ENCODE measurements at regions not wholly inside any gene's neighbourhood (a gene's known extent, or its start where the extent isn't known, plus 50 kb on each side); places are given as distances from the start of the nearest gene placed in this dataset.

DNA sequence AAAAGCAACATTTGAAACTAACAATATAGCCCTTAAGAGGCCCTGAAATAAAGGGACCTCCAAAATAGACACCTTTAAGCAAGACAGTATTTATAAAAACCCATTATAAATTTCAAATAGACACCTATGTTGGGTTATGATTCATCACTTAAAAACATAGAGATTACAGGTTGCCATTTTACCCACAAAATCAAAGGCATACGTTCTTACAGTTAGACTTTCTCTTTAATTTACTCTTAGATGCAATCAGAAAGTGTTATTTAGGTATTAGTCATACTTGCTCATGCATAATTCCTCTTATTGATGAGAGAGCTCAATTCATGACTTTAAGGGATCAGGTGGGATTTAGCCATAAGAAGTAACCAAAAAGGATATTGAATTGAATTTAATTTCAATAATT is 51.5 kb upstream of the TMEM200A start:
- no peak for DNase-seq

DNA sequence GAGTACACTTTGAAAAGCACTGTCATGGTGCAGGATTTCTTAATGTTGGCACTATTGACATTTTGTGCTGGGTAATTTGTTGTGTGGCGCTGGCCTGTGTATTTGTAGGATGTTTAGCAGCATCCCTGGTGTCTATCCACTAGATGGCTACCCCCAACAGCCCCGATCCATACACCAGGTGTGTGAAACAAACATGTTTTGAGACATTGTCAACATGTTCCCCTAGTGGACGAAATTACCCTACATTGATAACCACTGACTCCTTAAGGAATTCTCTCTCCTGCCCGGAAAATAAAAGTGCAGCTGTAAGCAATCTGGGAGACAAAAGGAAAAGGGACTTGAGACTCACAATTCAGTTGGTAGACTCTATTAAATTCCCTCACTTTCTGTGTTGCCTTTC is 52.6 kb upstream of the TMEM200A start:
- peak in 1 of 2 experiments; percentile 8 for DNase-seq

DNA sequence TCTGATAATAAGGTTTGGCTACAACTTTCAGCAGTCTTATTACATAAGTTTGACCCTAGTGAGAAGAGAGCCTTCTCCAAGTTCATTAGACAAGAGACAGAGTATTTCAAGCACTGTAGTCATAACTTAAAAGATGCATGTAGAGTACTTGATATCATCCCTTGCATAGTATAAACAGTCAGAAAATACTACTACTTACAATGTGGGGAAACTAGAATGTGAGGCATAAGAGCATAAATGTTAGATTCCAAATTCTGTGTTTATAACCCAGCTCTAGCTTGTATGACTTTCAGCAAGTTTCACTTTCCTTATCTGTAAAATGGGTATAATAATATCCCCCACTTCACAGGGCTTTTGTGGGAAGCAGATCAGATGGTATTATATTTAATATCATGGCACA is 56.8 kb upstream of the TMEM200A start:
- no peak for DNase-seq

- DNase-seq, result no peak
Observed at GRCh38 chr6:130307752-130308361, 58.0 kb upstream of the TMEM200A start.

DNA sequence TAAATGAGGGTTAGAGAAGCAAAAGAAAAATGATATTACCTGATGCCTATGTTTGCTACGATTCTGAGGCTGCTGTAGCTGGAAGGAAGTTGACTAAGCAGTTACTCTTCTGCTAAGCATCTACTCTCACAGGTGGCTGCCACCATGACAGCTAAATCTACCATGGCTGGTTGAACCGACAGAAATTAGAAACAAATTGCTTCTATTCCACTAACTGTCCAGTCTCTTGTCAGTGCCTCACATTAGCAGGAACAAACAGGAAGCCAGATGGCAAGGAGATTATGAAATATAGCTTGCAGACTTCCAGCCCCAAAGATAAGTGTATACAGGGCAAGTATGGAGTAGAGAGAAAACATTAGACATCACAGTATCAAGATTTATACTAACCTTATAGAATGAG is 59.4 kb upstream of the TMEM200A start:
- DNase-seq, result no peak

- DNase-seq, result no peak
Observed at GRCh38 chr6:130303431-130303830, 62.4 kb upstream of the TMEM200A start.

DNA sequence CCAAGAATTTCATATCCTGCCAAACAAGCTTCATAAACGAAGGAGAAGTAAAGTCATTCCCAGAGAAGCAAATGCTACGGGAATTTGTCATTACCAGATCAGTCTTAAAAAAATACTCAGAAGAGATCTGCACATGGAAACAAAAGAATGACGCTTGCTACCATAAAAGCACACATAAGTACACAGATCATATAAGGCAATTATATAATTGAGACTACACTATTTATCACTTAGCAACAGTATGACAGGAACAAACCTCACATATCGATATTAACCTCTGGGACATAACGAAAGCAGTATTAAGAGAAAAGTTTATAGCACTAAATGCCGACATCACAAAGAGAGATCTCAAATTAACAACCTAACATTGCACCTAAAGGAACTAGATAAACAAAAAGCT is 67.6 kb upstream of the TMEM200A start:
- DNase-seq, result no peak

DNA sequence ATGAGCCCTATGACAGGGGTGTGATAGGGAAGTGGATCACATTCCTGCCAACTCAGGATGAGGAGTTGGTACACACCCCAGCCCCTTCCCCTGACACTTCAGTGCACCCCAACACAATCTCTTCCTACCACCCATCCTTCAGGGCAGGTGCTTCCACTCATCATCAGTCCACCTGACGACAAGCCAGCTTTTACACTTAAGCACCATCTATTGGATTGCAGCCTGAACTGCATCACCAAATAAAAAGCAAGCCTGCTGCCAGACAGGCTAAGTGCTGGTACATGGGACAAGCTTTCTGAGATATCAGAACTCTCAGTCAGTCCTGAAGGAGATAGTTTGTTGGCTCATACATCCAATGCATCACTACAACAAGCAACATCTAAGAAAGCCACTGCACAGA is 69.0 kb upstream of the TMEM200A start:
- no peak for DNase-seq

GRCh38 chr6:130293800-130294199 is 71.0 kb upstream of the SAMD3 start:
- peak in 1 of 2 experiments; percentile 33 for DNase-seq

DNA sequence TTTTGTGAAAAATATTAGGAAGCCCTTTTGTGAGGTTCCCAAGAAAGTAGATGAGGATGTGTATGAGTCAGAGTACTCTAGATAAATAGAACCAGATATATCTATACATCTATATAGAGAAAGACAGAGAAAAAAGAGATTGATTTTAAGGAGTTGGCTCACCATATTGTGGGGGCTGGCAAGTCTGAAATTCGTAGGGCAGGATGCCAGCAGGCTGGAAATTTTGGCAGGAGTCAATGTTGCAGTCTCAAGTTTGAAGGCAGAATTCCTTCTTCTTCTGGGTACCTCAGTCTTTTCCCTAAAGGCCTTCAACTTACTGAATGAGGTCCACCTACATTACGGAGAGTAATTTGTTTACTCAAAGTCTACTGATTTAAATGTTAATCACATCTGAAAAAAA is 65.3 kb upstream of the SAMD3 start:
- DNase-seq, result peak in 1 of 2 experiments; percentile 8

DNA sequence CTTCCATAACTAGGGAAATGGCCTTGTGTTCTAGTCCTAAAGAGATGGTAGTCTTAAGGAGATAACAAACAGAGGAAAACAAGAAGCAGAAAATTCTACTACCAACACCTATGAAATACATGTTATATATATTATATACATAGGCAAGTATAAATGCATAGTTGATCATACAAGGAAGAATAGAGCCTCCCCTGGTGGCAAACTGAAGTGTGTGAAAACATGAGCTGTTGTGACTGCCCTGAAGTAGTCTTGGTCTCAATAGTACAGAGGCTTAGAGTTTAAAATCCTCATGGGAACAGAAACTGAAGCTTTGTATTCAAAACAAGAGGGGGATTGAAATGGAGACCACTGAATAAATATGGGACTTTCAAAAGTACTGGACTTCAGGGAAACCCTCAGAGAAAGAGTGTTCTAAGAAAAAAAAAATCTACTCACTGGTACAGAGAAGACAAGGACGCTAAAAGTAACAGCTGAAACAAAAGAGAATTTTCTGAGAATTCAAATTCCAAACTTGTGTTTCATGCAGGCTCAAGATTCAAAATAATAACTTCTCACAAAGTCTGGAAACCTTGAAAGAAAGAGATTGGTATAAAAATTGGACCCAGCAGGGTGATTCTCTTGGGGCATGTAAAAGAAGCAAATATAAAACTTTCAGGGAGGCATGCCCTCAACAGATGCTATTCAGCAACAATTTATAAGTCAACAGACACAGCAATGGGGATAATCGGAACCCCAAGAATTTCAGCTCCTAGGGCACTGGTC is 59.7 kb upstream of the SAMD3 start:
- DNase-seq, result peak in 1 of 2 experiments; percentile 33

GRCh38 chr6:130276507-130276906 is 53.8 kb upstream of the SAMD3 start:
- no peak for DNase-seq

DNA sequence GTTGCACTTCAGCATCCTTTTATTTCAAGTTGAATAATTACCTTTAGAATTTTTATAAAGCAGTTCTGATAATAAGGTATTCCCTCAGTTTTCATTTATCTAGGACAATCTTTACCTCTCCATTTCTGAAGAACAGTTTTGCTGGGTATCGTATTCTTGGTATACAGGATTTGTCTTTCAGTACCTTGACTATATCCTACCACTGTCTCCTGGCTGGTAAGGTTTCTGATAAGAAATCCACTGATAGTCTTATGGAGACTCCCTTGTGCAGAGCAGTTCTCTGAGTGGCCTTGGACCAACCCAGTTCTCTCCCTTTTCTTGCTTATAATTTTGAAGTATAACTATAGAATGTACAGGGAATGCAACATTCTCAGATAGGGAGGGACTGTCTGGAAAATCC is 51.3 kb upstream of the SAMD3 start:
- DNase-seq, result no peak
